Gastroesophageal sphincter (tissue), 4 donors: ENCODE measurements at regions not wholly inside any gene's neighbourhood (a gene's known extent, or its start where the extent isn't known, plus 50 kb on each side); places are given as distances from the start of the nearest gene placed in this dataset.
A peak's percentile ranks its signal among the peaks of the same experiment; 100 is the strongest.

Experiments
- ATAC-seq: fragments of 150-250 bp; one replicate; pipeline ENCODE4 v1.9.1; 2016; ENCODE audit warnings: mild to moderate bottlenecking, moderate library complexity
- H3K27ac ChIP-seq, 4 donors: fragments of 200-600 bp; sonication (generic) in 3 of 4; 1 replicate in 3 of 4; 2 replicates in 1 of 4; pipeline ENCODE4 v1.5.1; 2016 to 2019
- H3K27me3 ChIP-seq: fragments of 200-600 bp; sonication (generic); one replicate; pipeline ENCODE4 v1.5.1; 2019
- H3K36me3 ChIP-seq, 2 donors: fragments of 200-600 bp; sonication (generic); one replicate each; pipeline ENCODE4 v1.5.1; 2019; ENCODE audit warnings: control low read depth in 1 of 2
- H3K4me1 ChIP-seq, 3 donors: fragments of 200-600 bp; sonication (generic); 1 replicate in 2 of 3; 2 replicates in 1 of 3; pipeline ENCODE4 v1.5.1; 2016 to 2019; ENCODE audit warnings: control low read depth in 2 of 3
- H3K4me3 ChIP-seq, 2 donors: fragments of 200-600 bp; sonication (generic); one replicate each; pipeline ENCODE4 v1.5.1; 2019; ENCODE audit warnings: mild to moderate bottlenecking in 1 of 2, moderate library complexity in 1 of 2
- H3K9me3 ChIP-seq, 3 donors: fragments of 200-600 bp; sonication (generic); one replicate each; pipeline ENCODE4 v1.5.1; 2017 to 2019; ENCODE audit warnings: control low read depth in 2 of 3
- CTCF ChIP-seq, 4 experiments: fragments of 200-600 bp in 2 of 4; fragments of 450-650 bp in 2 of 4; sonication (generic) in 1 of 4; IDR thresholded peaks; one replicate each; pipeline ENCODE4 v1.5.1; 2017 to 2019; ENCODE audit warnings: antibody characterized with exemption in 4 of 4, mild to moderate bottlenecking in 2 of 4, moderate library complexity in 2 of 4
- EP300 ChIP-seq: sonication (generic); formaldehyde crosslinking; IDR thresholded peaks from one replicate; pipeline ENCODE4 v1.6.1; 2017; ENCODE audit warnings: antibody characterized with exemption, mild to moderate bottlenecking
- POLR2A ChIP-seq, 2 donors: fragments of 450-650 bp; IDR thresholded peaks; one replicate each; pipeline ENCODE4 v1.6.1; 2017; ENCODE audit warnings: antibody characterized with exemption in 2 of 2, mild to moderate bottlenecking in 2 of 2, moderate library complexity in 1 of 2
- POLR2AphosphoS5 ChIP-seq: sonication (generic); formaldehyde crosslinking; IDR thresholded peaks from one replicate; pipeline ENCODE4 v1.6.1; 2017; ENCODE audit warnings: antibody characterized with exemption
- WGBS, 2 donors: methylation state at CpG; one replicate each; pipeline ENCODE4 v1.1.5; 2018; ENCODE audit warnings: low coverage in 1 of 2; 5-methylcytosine and 5-hydroxymethylcytosine counted together

- ATAC-seq = no peak
- Histone ChIP-seq H3K4me3 (no peak overlapping the region), H3K27ac (peak overlapping the region in 1 of 4 donors; percentile 32)
These were observed 352.8 kb downstream of the KLF12 start for GRCh38 chr13:73781384-73781783.

GRCh38 chr13:73779881-73780280 is 354.3 kb downstream of the KLF12 start:
- TF ChIP-seq EP300 (no peak), POLR2A (IDR thresholded peaks at IDR 0.05) (no peak), CTCF (IDR thresholded peaks at IDR 0.05) (no peak), POLR2AphosphoS5 (no peak)
- no peaks in the 10 kb centered on the region for H3K27me3 ChIP-seq
- H3K27ac ChIP-seq = peak overlapping the region in 1 of 4 donors; percentile 56
- no peak overlapping the region for H3K4me3 ChIP-seq
- ATAC-seq = no peak
- no peaks in the 10 kb centered on the region for H3K9me3 ChIP-seq
- WGBS, 2 donors = 70 to 75% methylated on average over 1 of the region's 1 CpG
- H3K36me3 ChIP-seq = no peaks in the 10 kb centered on the region
- peaks cover 0 to 61% (median 0%) of the 10 kb centered on the region in 3 donors for H3K4me1 ChIP-seq

More at GRCh38 chr13:73781384-73781783, 352.8 kb downstream of the KLF12 start:
- no peaks in the 10 kb centered on the region for H3K36me3 ChIP-seq
- TF ChIP-seq POLR2A (IDR thresholded peaks at IDR 0.05) (no peak), CTCF (IDR thresholded peaks at IDR 0.05) (no peak), POLR2AphosphoS5 (no peak), EP300 (no peak)
- no peaks in the 10 kb centered on the region for H3K27me3 ChIP-seq
- H3K4me1 ChIP-seq = peaks cover 0 to 50% (median 0%) of the 10 kb centered on the region in 3 donors
- H3K9me3 ChIP-seq = no peaks in the 10 kb centered on the region

- no peaks in the 10 kb centered on the region for H3K27me3 ChIP-seq
- 63 to 80% methylated on average over 4 to 7 of the region's 17 CpGs for WGBS, 2 donors
- H3K9me3 ChIP-seq = no peaks in the 10 kb centered on the region
- TF ChIP-seq POLR2A (IDR thresholded peaks at IDR 0.05) (no peak), POLR2AphosphoS5 (no peak), EP300 (no peak), CTCF (IDR thresholded peaks at IDR 0.05) (no peak)
- peaks cover 0 to 61% (median 0%) of the 10 kb centered on the region in 3 donors for H3K4me1 ChIP-seq
- H3K27ac ChIP-seq = peak overlapping the region in 3 of 4 donors; percentile 34 to 56 (median 51)
- no peaks in the 10 kb centered on the region for H3K36me3 ChIP-seq
- ATAC-seq = no peak
- no peak overlapping the region for H3K4me3 ChIP-seq
These were observed 355.9 kb downstream of the KLF12 start for GRCh38 chr13:73778242-73778864.

- H3K27ac ChIP-seq = no peak overlapping the region
- H3K27me3 ChIP-seq = no peaks in the 10 kb centered on the region
- no peaks in the 10 kb centered on the region for H3K36me3 ChIP-seq
- H3K4me1 ChIP-seq = peaks cover 0 to 50% (median 0%) of the 10 kb centered on the region in 3 donors
- 95 to 96% methylated on average over 4 to 6 of the region's 6 CpGs for WGBS, 2 donors
- ATAC-seq = no peak
- TF ChIP-seq POLR2AphosphoS5 = no peak
- no peak for TF ChIP-seq POLR2A (IDR thresholded peaks at IDR 0.05)
- no peak for TF ChIP-seq CTCF (IDR thresholded peaks at IDR 0.05)
- no peak for TF ChIP-seq EP300
- H3K4me3 ChIP-seq = no peak overlapping the region
- H3K9me3 ChIP-seq = no peaks in the 10 kb centered on the region
These were observed 357.1 kb downstream of the KLF12 start for GRCh38 chr13:73777134-73777533.

- peak overlapping the region in 3 of 4 donors; percentile 5 to 24 (median 12) for H3K27ac ChIP-seq
These were observed 357.9 kb downstream of the KLF12 start for GRCh38 chr13:73776151-73776785.

More at GRCh38 chr13:73776151-73776785, 357.9 kb downstream of the KLF12 start:
- Histone ChIP-seq H3K4me3 (no peak overlapping the region), H3K9me3 (no peaks in the 10 kb centered on the region), H3K4me1 (peaks cover 0 to 41% (median 0%) of the 10 kb centered on the region in 3 donors), H3K27me3 (no peaks in the 10 kb centered on the region), H3K36me3 (no peaks in the 10 kb centered on the region)
- 24 to 63% methylated on average over 3 of the region's 3 CpGs for WGBS, 2 donors
- ATAC-seq = no peak
- TF ChIP-seq POLR2A (IDR thresholded peaks at IDR 0.05) = no peak
